Hepatocyte (in vitro differentiated cells): ENCODE measurements at regions not wholly inside any gene's neighbourhood (a gene's known extent, or its start where the extent isn't known, plus 50 kb on each side); places are given as distances from the start of the nearest gene placed in this dataset.

Experiments used
- DNase-seq: peaks from one replicate; pipeline ENCODE4 v3.0.0-alpha.2; 2016; ENCODE audit warnings: low spot score
- H2AFZ ChIP-seq: fragments of 200-600 bp; sonication (generic); 2 replicates; pipeline ENCODE4 v1.6.0; 2016; ENCODE audit warnings: antibody characterized with exemption, mild to moderate bottlenecking
- H3K27ac ChIP-seq: fragments of 200-600 bp; sonication (generic); 2 replicates; pipeline ENCODE4 v1.5.1; 2016; ENCODE audit warnings: mild to moderate bottlenecking
- H3K27me3 ChIP-seq: fragments of 200-600 bp; sonication (generic); 2 replicates; pipeline ENCODE4 v1.6.1; 2016
- H3K36me3 ChIP-seq: fragments of 200-600 bp; sonication (generic); replicated peaks from 2 replicates; pipeline ENCODE4 v1.5.1; 2016; ENCODE audit warnings: low read depth; ENCODE audit not compliant: insufficient read depth
- H3K4me1 ChIP-seq: fragments of 200-600 bp; sonication (generic); 2 replicates; pipeline ENCODE4 v1.5.1; 2016; ENCODE audit warnings: mild to moderate bottlenecking, moderate library complexity; ENCODE audit not compliant: insufficient read depth
- H3K4me2 ChIP-seq: fragments of 200-600 bp; sonication (generic); 2 replicates; pipeline ENCODE4 v1.6.0; 2016
- H3K4me3 ChIP-seq: fragments of 200-600 bp; sonication (generic); 2 replicates; pipeline ENCODE4 v1.5.1; 2016; ENCODE audit warnings: mild to moderate bottlenecking
- H3K79me2 ChIP-seq: fragments of 200-600 bp; sonication (generic); 2 replicates; pipeline ENCODE4 v1.6.0; 2017; ENCODE audit warnings: mild to moderate bottlenecking
- H3K9me2 ChIP-seq: fragments of 200-600 bp; sonication (generic); replicated peaks from 2 replicates; pipeline ENCODE4 v1.6.0; 2017; ENCODE audit warnings: mild to moderate bottlenecking; ENCODE audit not compliant: insufficient read depth
- H3K9me3 ChIP-seq: fragments of 200-600 bp; sonication (generic); 2 replicates; pipeline ENCODE4 v1.5.1; 2016; ENCODE audit warnings: low read depth, mild to moderate bottlenecking
- H4K20me1 ChIP-seq: fragments of 200-600 bp; sonication (generic); 2 replicates; pipeline ENCODE4 v1.6.0; 2016; ENCODE audit warnings: mild to moderate bottlenecking; ENCODE audit not compliant: insufficient read depth, poor library complexity, severe bottlenecking
- CTCF ChIP-seq: fragments of 200-600 bp; sonication (generic); IDR thresholded peaks from 2 replicates; pipeline ENCODE4 v1.5.1; 2016; ENCODE audit warnings: antibody characterized with exemption, mild to moderate bottlenecking; ENCODE audit not compliant: poor library complexity
- EZH2 ChIP-seq: fragments of 200-600 bp; sonication (generic); IDR thresholded peaks from 2 replicates; pipeline ENCODE4 v1.6.1; 2016; ENCODE audit warnings: antibody characterized with exemption, mild to moderate bottlenecking, borderline replicate concordance
- EZH2phosphoT487 ChIP-seq: fragments of 200-600 bp; sonication (generic); IDR thresholded peaks from one replicate; pipeline ENCODE4 v1.6.1; 2018; ENCODE audit warnings: antibody characterized with exemption, mild to moderate bottlenecking, low read depth, moderate library complexity; ENCODE audit not compliant: unreplicated experiment, severe bottlenecking
- WGBS: methylation state at CpG from one replicate; pipeline ENCODE4 v1.1.6; 2016; ENCODE audit warnings: low lambda C conversion rate; ENCODE audit errors: missing lambda C conversion rate; 5-methylcytosine and 5-hydroxymethylcytosine counted together

DNA sequence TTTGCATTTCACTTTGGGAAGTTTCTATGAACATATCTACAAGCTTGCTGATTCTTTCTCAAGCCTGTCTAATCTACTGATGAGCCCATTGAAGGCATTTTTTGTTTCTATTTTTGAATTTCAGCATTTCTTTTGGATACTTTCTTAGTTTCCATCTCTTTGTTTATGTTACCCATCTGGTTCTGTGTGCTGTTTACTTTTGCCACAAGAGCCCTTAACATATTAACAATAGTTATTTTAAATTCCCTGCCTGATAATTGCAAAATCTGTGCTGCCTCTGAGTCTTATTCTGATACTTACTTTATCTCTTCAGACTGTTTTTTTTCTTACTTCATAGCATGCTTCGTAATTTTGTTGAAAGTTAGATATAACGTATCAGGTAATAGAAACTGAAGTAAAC lies 75.8 kb upstream of the ZRANB2 start:
- H3K36me3 ChIP-seq: no peaks in the 10 kb centered on the region
- WGBS: 28% methylated on average over 2 of the region's 2 CpGs
- H3K9me2 ChIP-seq: no peaks in the 10 kb centered on the region
- H3K79me2 ChIP-seq: no peaks in the 10 kb centered on the region
- H3K27me3 ChIP-seq: no peaks in the 10 kb centered on the region
- H3K4me2 ChIP-seq: peak overlapping the region; percentile 41
- no peaks in the 10 kb centered on the region for H4K20me1 ChIP-seq
- no peak for DNase-seq
- TF ChIP-seq EZH2 (no peak), EZH2phosphoT487 (no peak), CTCF (no peak)
- no peak overlapping the region for H3K4me3 ChIP-seq
- H3K9me3 ChIP-seq: no peaks in the 10 kb centered on the region
- peak overlapping the region; percentile 41 for H3K27ac ChIP-seq
- peak overlapping the region; percentile 12 for H2AFZ ChIP-seq
- H3K4me1 ChIP-seq: peaks cover 10% of the 10 kb centered on the region

GRCh38 chr1:71154429-71154828 lies 73.6 kb upstream of the ZRANB2 start:
- Histone ChIP-seq H2AFZ (no peak overlapping the region), H3K36me3 (no peaks in the 10 kb centered on the region), H4K20me1 (no peaks in the 10 kb centered on the region), H3K9me2 (no peaks in the 10 kb centered on the region), H3K27me3 (no peaks in the 10 kb centered on the region), H3K4me2 (no peak overlapping the region), H3K4me3 (no peak overlapping the region), H3K9me3 (no peaks in the 10 kb centered on the region), H3K27ac (no peak overlapping the region), H3K4me1 (peaks cover 10% of the 10 kb centered on the region), H3K79me2 (no peaks in the 10 kb centered on the region)
- 87% methylated on average over 3 of the region's 3 CpGs for WGBS
- TF ChIP-seq CTCF (no peak), EZH2phosphoT487 (no peak), EZH2 (no peak)
- no peak for DNase-seq

DNA sequence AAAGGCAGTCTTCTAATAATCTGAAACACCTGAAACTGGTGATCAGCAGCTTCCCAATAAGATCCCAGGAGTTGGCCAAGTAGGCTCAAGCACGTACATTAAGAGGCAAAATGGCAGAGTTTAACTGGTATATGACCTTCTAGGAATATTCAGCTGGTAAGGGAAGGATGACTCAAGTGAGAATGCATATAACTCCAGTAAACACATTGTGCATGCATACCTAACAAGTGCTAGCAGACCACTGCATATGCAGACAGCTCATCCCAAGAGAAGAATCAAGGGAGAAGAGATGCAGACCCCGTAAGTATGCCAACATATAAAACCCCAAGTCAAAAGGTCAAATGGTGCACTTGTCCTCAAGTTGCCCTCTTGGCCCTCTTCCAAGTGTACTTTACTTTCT lies 73.0 kb upstream of the ZRANB2 start:
- Histone ChIP-seq H3K27ac (no peak overlapping the region), H3K9me2 (no peaks in the 10 kb centered on the region), H3K4me1 (peaks cover 10% of the 10 kb centered on the region), H3K4me2 (no peak overlapping the region), H3K9me3 (no peaks in the 10 kb centered on the region), H3K36me3 (no peaks in the 10 kb centered on the region), H3K4me3 (no peak overlapping the region), H4K20me1 (no peaks in the 10 kb centered on the region), H3K79me2 (no peaks in the 10 kb centered on the region), H2AFZ (no peak overlapping the region), H3K27me3 (no peaks in the 10 kb centered on the region)
- 94% methylated on average over 2 of the region's 2 CpGs for WGBS
- TF ChIP-seq CTCF: no peak
- TF ChIP-seq EZH2phosphoT487: no peak
- TF ChIP-seq EZH2: no peak
- DNase-seq: no peak
